AG04450 (cell line): ENCODE measurements at regions not wholly inside any gene's neighbourhood (a gene's known extent, or its start where the extent isn't known, plus 50 kb on each side); places are given as distances from the start of the nearest gene placed in this dataset.

Experiments used
- CTCF ChIA-PET: fragments of 300-600, 350-600 bp; formaldehyde crosslinking; extraction: SDS; loops from one replicate; lab custom pipeline; 2022; ENCODE audit warnings: antibody characterized with exemption, inconsistent platforms; lab: Charles Lee
- POLR2A ChIA-PET: fragments of 350-600 bp; formaldehyde crosslinking; extraction: SDS; loops from one replicate; lab custom pipeline; 2021; ENCODE audit warnings: antibody characterized with exemption, inconsistent platforms; lab: Yijun Ruan, JAX
- DNase-seq: peaks from one replicate; pipeline ENCODE4 v3.0.0-alpha.2; 2011; ENCODE audit warnings: low read depth, low spot score
- H3K27ac ChIP-seq: one replicate; pipeline ENCODE4 v1.5.1; 2012; ENCODE audit warnings: low read depth, low read length, control low read depth
- H3K27me3 ChIP-seq: one replicate; pipeline ENCODE4 v1.6.0; 2012; ENCODE audit warnings: low read length; ENCODE audit not compliant: control insufficient read depth, insufficient read depth
- H3K4me3 ChIP-seq: 2 replicates; pipeline ENCODE4 v1.5.1; 2011; ENCODE audit warnings: mild to moderate bottlenecking, low read depth, low read length, control low read depth
- H3K9me3 ChIP-seq: 2 replicates; pipeline ENCODE4 v1.5.1; 2012; ENCODE audit warnings: low read length; ENCODE audit not compliant: control insufficient read depth, insufficient read depth
- CTCF ChIP-seq: IDR thresholded peaks from 2 replicates; pipeline ENCODE4 v1.5.1; 2011; ENCODE audit warnings: low read depth, low read length, control low read depth, inconsistent platforms

DNA sequence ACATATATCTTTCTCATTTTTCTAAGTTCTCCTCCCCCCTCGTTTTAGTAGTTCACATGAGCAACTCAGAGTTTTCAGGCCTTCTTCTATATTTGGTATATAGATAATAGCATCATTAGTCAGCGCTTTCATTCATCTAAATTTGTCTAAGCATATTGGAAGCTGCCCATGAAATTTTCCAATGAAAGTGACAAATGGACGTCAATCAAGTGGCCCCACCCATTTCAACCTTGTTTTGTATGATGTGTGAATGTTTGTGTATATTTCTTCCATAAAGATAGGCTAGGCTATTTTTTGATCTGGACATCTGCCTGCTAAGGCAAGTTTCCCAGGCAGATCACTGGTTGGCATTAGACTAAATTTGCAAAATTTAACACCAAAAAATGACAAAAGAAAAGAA lies 104.0 kb upstream of the SSBP2 start:
- ChIA-PET CTCF (interaction anchor here (0.6 kb wide), 1 partner anchor 309 kb away, joined by 5 read pairs; no protein-coding TSS in a partner anchor), POLR2A (no interaction called here)
- no peak overlapping the region for H3K4me3 ChIP-seq
- H3K27ac ChIP-seq: no peak overlapping the region
- no peak for TF ChIP-seq CTCF
- no peaks in the 10 kb centered on the region for H3K9me3 ChIP-seq
- no peak for DNase-seq
- no peaks in the 10 kb centered on the region for H3K27me3 ChIP-seq

DNA sequence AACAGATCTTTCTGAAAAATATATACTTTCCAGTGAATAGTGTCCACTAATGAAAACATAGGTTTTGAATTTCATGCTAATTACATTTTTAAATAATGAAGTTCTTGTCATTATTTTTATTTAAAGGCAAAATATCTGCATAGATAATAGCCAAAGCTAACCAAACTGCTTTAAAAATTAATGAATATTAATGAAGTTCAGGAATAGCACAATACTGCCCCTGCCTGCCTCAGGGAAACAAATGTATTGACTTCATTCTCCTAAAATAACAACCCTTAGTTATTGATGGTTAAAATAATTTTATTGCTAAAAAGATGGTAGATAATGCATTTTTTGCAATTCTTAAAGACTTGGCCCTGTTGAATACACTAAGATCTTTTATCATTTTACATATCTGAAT lies 103.6 kb upstream of the SSBP2 start:
- peak; percentile 19; the same call in 1 of the 2 replicates for TF ChIP-seq CTCF
- Histone ChIP-seq H3K9me3 (no peaks in the 10 kb centered on the region), H3K4me3 (no peak overlapping the region), H3K27me3 (no peaks in the 10 kb centered on the region), H3K27ac (no peak overlapping the region)
- no peak for DNase-seq
- CTCF ChIA-PET: no interaction called here
- POLR2A ChIA-PET: no interaction called here

GRCh38 chr5:81853030-81853357 lies 102.1 kb upstream of the SSBP2 start:
- CTCF ChIA-PET: interaction anchor here (2.7 kb wide), 1 partner anchor 312 kb away, joined by 19 read pairs; no protein-coding TSS in a partner anchor
- Histone ChIP-seq H3K27me3 (no peaks in the 10 kb centered on the region), H3K4me3 (no peak overlapping the region), H3K27ac (peak overlapping the region; percentile 31), H3K9me3 (no peaks in the 10 kb centered on the region)
- TF ChIP-seq CTCF: no peak
- POLR2A ChIA-PET: interaction anchor here (1.9 to 3.4 kb wide), 3 partner anchors 64 to 313 kb away, joined by 18 to 199 read pairs (median 32); partner anchors contain the start of gene SSBP2
- no peak for DNase-seq

GRCh38 chr5:81852291-81853029 lies 101.6 kb upstream of the SSBP2 start:
- CTCF ChIA-PET: interaction anchor here (0.5 to 2.7 kb wide), 6 partner anchors 65 to 407 kb away, joined by 3 to 19 read pairs (median 6); no protein-coding TSS in a partner anchor
- peak overlapping the region; percentile 94 for H3K27ac ChIP-seq

More at GRCh38 chr5:81852291-81853029, 101.6 kb upstream of the SSBP2 start:
- no peaks in the 10 kb centered on the region for H3K27me3 ChIP-seq
- DNase-seq: peak; percentile 29
- no peak for TF ChIP-seq CTCF
- POLR2A ChIA-PET: interaction anchor here (0.6 to 3.4 kb wide), 16 partner anchors 14 to 551 kb away, joined by 3 to 199 read pairs (median 6); partner anchors contain the start of genes ATG10, SSBP2 and ZCCHC9
- peak overlapping the region; percentile 48 for H3K4me3 ChIP-seq
- H3K9me3 ChIP-seq: no peaks in the 10 kb centered on the region
